Transverse colon (tissue), 4 donors: ENCODE measurements at regions not wholly inside any gene's neighbourhood (a gene's known extent, or its start where the extent isn't known, plus 50 kb on each side); places are given as distances from the start of the nearest gene placed in this dataset.
"Not testable (repeated sequence)": the region's sequence is repeated elsewhere in the genome, so short reads cannot be mapped to it uniquely, and the experiment has no call there.

Source experiments
- DNase-seq: peaks from one replicate; pipeline ENCODE4 v3.0.0-alpha.2; 2019
- H3K27ac ChIP-seq, 4 donors: fragments of 200-600 bp; sonication (generic); 2 replicates each; pipeline ENCODE4 v1.5.1; 2016 to 2018; ENCODE audit warnings: inconsistent platforms in 4 of 4
- H3K27me3 ChIP-seq: fragments of 200-600 bp; sonication (generic); 2 replicates; pipeline ENCODE4 v1.5.1; 2017; ENCODE audit warnings: inconsistent platforms
- H3K36me3 ChIP-seq, 4 donors: fragments of 200-600 bp; sonication (generic); 2 replicates each; pipeline ENCODE4 v1.5.1; 2017 to 2019; ENCODE audit warnings: inconsistent platforms in 4 of 4
- H3K4me1 ChIP-seq, 4 donors: fragments of 200-600 bp; sonication (generic); 2 replicates each; pipeline ENCODE4 v1.5.1; 2017 to 2020; ENCODE audit warnings: inconsistent platforms in 4 of 4
- H3K4me3 ChIP-seq, 4 donors: fragments of 200-600 bp; sonication (generic); 1 replicate in 1 of 4; 2 replicates in 3 of 4; pipeline versions ENCODE4 v1.5.1 to v1.6.1; 2017 to 2019; ENCODE audit warnings: inconsistent platforms in 4 of 4
- H3K9me3 ChIP-seq, 2 donors: fragments of 200-600 bp; sonication (generic); 2 replicates each; pipeline ENCODE4 v1.5.1; 2017 to 2019; ENCODE audit warnings: inconsistent platforms in 2 of 2
- EP300 ChIP-seq: sonication (generic); formaldehyde crosslinking; IDR thresholded peaks from one replicate; pipeline ENCODE4 v1.6.1; 2017; ENCODE audit warnings: antibody characterized with exemption, low read depth
- POLR2A ChIP-seq: fragments of 450-650 bp; IDR thresholded peaks from one replicate; pipeline ENCODE4 v1.6.1; 2016; ENCODE audit warnings: antibody characterized with exemption, mild to moderate bottlenecking, moderate library complexity
- POLR2AphosphoS5 ChIP-seq, 3 donors: sonication (generic); formaldehyde crosslinking; IDR thresholded peaks; one replicate each; pipeline ENCODE4 v1.6.1; 2016; ENCODE audit warnings: antibody characterized with exemption in 3 of 3
- WGBS, 2 donors: methylation state at CpG; one replicate each; pipeline ENCODE4 v1.1.5; 2018; ENCODE audit warnings: low coverage in 1 of 2; 5-methylcytosine and 5-hydroxymethylcytosine counted together
- in situ Hi-C, 4 donors: fragments of 200-750 bp; cut with MboI; loops; one replicate each; pipeline versions ENCODE4 v1.15.0 to v1.15.1; 2017; ENCODE audit warnings: low sequenced_read_pairs in 3 of 4, low pct_ligation_motif_present in 1 of 4, low pct_unique_long_range_greater_than_20kb in 1 of 4
- intact Hi-C: fragments of 100-400 bp; cut with DNase I; formaldehyde crosslinking; loops from one replicate; pipeline ENCODE4 v1.15.1; 2023; ENCODE audit warnings: low total_unique reads
- TF ChIP-seq, protein P1 (sequence below), 5 experiments: fragments of 200-600 bp in 3 of 5; fragments of 450-650 bp in 2 of 5; sonication (generic) in 3 of 5; IDR thresholded peaks; 1 replicate in 2 of 5; 2 replicates in 3 of 5; pipeline ENCODE4 v1.5.1; 2016 to 2017; ENCODE audit warnings: antibody characterized with exemption in 5 of 5, inconsistent platforms in 3 of 5, mild to moderate bottlenecking in 2 of 5, moderate library complexity in 1 of 5

DNA sequence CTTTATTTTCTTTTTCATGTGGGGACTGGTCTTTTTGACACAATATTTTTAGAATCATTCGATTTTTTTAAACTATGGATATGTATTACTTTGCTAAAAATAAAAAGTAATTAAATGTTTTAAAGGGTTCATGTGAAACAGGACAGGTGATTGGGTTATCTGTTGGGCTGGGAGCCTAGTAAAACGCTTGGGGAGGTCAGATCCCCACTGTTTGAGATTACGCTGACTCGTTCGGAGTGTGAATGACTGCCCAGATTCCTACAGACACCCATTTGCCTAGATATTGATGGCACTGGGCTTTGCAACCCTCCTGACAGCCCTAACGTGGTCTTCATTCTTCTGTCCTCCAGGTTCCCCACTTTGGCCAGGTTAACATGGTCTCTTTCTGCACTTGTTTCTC, 62.9 kb upstream of the UBASH3B start:
- H3K27me3 ChIP-seq: peaks cover 9% of the 10 kb centered on the region
- no peak overlapping the region for H3K27ac ChIP-seq
- intact Hi-C loops (no loop called here), in situ Hi-C loops (loop anchor here in 1 of 4 donors (25.0 kb wide), 1 partner anchor 420 kb away; no protein-coding TSS in a partner anchor)
- no peak for DNase-seq
- H3K4me1 ChIP-seq: no peaks in the 10 kb centered on the region
- no peak overlapping the region for H3K4me3 ChIP-seq
- WGBS, 2 donors: 66 to 75% methylated on average over 3 to 6 of the region's 6 CpGs
- no peaks in the 10 kb centered on the region for H3K36me3 ChIP-seq
- H3K9me3 ChIP-seq: no peaks in the 10 kb centered on the region
- no peak for TF ChIP-seq EP300
- TF ChIP-seq, protein P1, sequence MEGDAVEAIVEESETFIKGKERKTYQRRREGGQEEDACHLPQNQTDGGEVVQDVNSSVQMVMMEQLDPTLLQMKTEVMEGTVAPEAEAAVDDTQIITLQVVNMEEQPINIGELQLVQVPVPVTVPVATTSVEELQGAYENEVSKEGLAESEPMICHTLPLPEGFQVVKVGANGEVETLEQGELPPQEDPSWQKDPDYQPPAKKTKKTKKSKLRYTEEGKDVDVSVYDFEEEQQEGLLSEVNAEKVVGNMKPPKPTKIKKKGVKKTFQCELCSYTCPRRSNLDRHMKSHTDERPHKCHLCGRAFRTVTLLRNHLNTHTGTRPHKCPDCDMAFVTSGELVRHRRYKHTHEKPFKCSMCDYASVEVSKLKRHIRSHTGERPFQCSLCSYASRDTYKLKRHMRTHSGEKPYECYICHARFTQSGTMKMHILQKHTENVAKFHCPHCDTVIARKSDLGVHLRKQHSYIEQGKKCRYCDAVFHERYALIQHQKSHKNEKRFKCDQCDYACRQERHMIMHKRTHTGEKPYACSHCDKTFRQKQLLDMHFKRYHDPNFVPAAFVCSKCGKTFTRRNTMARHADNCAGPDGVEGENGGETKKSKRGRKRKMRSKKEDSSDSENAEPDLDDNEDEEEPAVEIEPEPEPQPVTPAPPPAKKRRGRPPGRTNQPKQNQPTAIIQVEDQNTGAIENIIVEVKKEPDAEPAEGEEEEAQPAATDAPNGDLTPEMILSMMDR (IDR thresholded peaks at IDR 0.05): no peak

DNA sequence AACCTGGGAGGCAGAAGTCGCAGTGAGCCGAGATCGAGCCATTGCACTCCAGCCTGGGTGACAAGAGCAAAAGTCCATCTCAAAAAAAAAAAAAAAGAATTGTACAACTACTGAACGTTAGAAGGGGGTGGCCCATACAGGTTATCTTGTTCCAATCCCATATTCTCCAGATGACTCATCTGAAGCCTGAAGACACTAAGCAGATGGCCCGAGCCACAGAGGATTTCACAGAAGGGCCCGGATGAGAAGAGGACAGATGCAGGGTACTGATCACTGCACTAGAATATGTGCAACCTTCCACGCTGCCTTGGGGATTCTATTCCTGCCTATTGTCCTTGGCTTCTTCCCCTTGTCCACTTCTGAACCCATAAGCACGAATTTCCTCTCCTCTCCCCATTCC, 70.9 kb upstream of the UBASH3B start:
- Histone ChIP-seq H3K27me3 (peaks cover 5% of the 10 kb centered on the region), H3K27ac (no peak overlapping the region), H3K4me1 (peaks cover 0 to 8% (median 0%) of the 10 kb centered on the region in 4 donors), H3K36me3 (no peaks in the 10 kb centered on the region), H3K4me3 (no peak overlapping the region), H3K9me3 (no peaks in the 10 kb centered on the region)
- in situ Hi-C loops: loop anchor here in 1 of 4 donors (25.0 kb wide), 1 partner anchor 428 kb away; no protein-coding TSS in a partner anchor
- intact Hi-C loops: no loop called here
- 69 to 100% methylated on average over 3 to 8 of the region's 8 CpGs for WGBS, 2 donors
- TF ChIP-seq POLR2A (no peak), EP300 (no peak), POLR2AphosphoS5 (IDR thresholded peaks at IDR 0.05) (no peak)
- no peak for DNase-seq

DNA sequence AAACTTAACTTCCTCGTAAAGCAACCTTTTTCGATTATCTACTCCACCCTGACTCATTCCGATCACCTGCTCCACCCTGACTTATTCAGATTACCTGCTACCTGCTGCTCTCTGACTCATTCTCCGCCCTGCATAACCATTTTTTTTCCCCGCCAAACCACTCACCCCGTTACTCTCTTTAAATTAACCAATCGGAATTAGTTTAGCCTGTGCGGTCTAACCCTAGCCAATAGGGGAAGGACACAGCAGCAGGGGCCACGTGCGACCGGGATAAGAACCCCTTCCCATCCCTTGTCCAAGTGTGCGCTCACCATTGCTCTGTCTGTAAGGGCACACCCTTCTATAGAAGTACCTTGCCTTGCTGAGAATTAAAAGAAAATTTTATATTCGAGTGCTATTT, 75.5 kb upstream of the UBASH3B start:
- in situ Hi-C loops: loop anchor here in 1 of 4 donors (25.0 kb wide), 1 partner anchor 432 kb away; no protein-coding TSS in a partner anchor
- H3K27ac ChIP-seq, H3K9me3 ChIP-seq, H3K4me1 ChIP-seq, DNase-seq, H3K27me3 ChIP-seq, intact Hi-C loops, H3K4me3 ChIP-seq, H3K36me3 ChIP-seq: not testable (repeated sequence)
- 30 to 48% methylated on average over 8 to 13 of the region's 13 CpGs for WGBS, 2 donors

DNA sequence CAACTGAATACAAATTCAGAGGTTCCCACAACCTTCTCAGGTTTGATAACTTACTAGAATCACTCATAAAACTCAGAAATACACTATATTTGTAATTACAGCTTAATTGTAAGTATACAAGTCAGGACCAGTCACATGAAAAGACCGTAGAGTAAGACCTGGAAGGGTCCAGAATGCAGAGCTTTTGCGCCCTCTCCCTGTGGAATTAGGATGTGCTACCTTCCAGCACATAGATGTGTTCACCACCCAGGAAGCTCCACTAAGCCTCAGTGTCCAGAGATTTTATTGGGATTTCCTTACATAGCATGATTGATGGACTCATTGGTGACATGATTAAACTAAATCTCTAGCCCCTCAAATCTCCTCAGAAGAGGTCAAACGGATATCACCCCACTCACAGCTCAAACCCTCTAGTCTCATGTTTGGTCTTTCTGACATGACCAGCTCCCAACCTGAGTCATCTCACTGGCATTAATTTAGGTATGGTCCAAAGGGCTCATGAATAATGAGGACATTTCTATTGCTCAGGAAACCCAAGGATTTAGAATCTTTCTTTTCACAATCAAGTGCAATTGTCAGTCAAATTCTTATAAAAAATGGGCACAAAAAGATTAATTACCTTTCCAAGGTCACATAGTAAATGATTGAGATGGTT, 77.2 kb upstream of the UBASH3B start:
- 84 to 100% methylated on average over 3 of the region's 3 CpGs for WGBS, 2 donors
- Histone ChIP-seq H3K4me1 (peaks cover 0 to 8% (median 0%) of the 10 kb centered on the region in 4 donors), H3K27me3 (no peaks in the 10 kb centered on the region), H3K9me3 (no peaks in the 10 kb centered on the region), H3K36me3 (no peaks in the 10 kb centered on the region), H3K4me3 (no peak overlapping the region), H3K27ac (no peak overlapping the region)
- intact Hi-C loops (no loop called here), in situ Hi-C loops (loop anchor here in 1 of 4 donors (25.0 kb wide), 1 partner anchor 434 kb away; no protein-coding TSS in a partner anchor)
- TF ChIP-seq POLR2A (no peak), POLR2AphosphoS5 (IDR thresholded peaks at IDR 0.05) (no peak), EP300 (no peak)
- TF ChIP-seq, protein P1 (IDR thresholded peaks at IDR 0.05): no peak
- DNase-seq: no peak

DNA sequence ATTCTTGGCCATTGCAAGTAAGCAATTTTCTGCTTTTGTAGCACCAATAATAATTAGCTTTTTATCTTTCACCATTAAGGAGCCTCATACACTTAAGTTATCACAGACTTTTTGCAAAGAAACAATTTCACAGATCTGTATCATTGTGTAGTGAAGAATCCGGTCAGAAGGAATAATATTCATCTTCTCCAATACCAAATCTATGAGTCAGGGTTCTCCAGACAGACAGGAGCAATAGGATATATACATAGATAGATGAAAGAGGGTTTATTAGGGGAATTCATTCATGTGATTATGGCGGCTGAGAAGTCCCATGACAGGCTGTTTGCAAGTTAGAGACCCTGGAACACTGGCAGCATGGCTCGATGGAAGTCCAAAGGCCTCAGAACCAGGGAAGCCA, 82.9 kb upstream of the UBASH3B start:
- Histone ChIP-seq H3K27me3 (no peaks in the 10 kb centered on the region), H3K4me1 (no peaks in the 10 kb centered on the region), H3K9me3 (no peaks in the 10 kb centered on the region), H3K4me3 (no peak overlapping the region), H3K36me3 (no peaks in the 10 kb centered on the region), H3K27ac (no peak overlapping the region)
- TF ChIP-seq POLR2AphosphoS5 (IDR thresholded peaks at IDR 0.05) (no peak), EP300 (no peak), POLR2A (no peak)
- TF ChIP-seq, protein P1 (IDR thresholded peaks at IDR 0.05): no peak
- WGBS, 2 donors: 86 to 100% methylated on average over 1 to 3 of the region's 3 CpGs
- in situ Hi-C loops (no loop called here), intact Hi-C loops (no loop called here)
- DNase-seq: no peak
